HG02759 (cell line): ENCODE measurements at regions not wholly inside any gene's neighbourhood (a gene's known extent, or its start where the extent isn't known, plus 50 kb on each side); places are given as distances from the start of the nearest gene placed in this dataset.
"Not testable (repeated sequence)": the region's sequence is repeated elsewhere in the genome, so short reads cannot be mapped to it uniquely, and the experiment has no call there.

Experiments
- ATAC-seq: cut with Tn5 transposase; IDR thresholded peaks from one replicate; pipeline ENCODE4 v1.9.1; 2021; ENCODE audit warnings: mild to moderate bottlenecking, moderate library complexity; ENCODE audit not compliant: unreplicated experiment

DNA sequence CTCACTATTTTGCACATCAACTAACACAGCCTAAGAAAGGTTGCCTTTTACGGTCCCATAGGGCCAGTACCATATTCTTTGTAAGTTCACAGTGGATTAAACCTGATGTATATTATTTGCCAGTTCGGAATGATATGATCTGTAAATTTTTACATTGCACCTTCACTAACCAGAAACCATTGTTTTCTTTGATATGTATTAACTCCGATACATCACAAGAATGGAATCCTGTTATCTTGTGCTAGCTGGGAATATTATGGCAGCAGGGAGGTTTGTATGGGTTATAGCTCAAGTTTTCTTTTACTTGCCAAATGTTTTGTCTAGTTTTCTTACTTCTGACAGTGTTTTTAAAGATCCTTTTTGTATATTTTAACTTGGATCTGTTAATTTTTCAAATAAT lies 51.4 kb upstream of the S1PR1 start:
- no peak for ATAC-seq

DNA sequence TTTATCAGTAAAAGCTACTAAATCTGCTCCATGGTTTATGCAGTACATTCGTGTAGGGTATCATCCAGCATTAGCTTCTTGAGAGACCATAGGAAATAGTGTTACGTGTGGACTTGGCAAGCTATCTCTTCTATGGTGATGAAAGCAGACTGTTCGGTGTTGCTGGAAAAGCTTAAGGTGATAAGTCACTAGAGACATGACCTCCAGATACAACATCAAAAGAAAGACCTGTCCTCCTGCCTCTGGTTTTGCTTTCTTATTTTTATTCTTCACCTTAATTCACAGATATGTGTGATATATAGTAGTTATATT lies 53.5 kb upstream of the S1PR1 start:
- ATAC-seq, result no peak

DNA sequence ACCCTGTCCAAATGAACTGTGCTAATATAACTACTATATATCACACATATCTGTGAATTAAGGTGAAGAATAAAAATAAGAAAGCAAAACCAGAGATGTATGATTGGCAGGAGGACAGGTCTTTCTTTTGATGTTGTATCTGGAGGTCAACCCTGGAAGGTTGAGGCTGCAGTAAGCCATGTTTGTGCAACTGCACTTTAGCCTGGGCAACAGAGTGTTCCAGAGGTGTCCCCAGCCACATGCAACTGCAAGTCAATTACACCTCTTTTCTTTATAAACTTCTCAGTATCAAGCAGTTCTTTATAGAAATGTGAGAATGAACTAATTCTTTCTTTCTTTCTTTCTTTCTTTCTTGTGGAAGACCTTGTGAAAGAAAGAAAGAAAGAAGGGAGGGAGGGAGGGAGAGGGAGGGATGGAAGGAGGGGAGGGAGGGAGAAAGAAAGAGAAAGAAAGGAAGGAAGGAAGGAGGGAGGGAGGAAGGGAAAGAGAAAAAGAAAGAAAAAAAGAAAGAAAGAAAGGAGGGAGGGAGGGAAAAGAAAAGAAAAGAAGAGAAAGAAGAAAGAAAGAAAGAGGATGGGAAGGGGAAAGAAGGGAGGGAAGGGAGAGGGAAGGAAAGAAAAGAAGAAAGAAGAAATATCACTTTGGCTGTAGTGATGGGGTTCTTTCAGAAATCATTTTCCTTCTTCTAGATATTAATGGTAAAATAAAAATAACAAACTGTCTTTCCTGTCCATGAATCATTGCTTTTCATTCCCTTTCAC lies 54.0 kb upstream of the S1PR1 start:
- no peak for ATAC-seq

DNA sequence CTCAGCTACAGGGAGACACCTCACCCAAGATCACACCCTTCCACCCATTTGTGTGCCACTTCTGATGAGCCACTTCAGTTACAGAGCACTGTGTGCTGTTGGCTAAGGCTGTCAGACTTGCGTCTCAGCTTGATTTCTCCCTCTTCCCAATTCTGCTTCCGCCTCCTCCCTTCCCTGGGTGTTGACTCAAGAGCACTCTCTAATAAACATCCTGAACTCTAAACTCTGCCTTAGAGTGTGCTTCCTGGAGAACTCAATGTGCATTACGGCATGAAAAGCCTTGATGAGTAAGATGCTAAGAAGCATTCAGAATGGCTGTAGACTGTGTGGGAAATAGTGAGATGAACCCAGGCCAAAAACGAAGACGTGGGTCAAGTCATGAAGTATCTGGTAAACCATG lies 54.9 kb upstream of the S1PR1 start:
- ATAC-seq, result no peak

DNA sequence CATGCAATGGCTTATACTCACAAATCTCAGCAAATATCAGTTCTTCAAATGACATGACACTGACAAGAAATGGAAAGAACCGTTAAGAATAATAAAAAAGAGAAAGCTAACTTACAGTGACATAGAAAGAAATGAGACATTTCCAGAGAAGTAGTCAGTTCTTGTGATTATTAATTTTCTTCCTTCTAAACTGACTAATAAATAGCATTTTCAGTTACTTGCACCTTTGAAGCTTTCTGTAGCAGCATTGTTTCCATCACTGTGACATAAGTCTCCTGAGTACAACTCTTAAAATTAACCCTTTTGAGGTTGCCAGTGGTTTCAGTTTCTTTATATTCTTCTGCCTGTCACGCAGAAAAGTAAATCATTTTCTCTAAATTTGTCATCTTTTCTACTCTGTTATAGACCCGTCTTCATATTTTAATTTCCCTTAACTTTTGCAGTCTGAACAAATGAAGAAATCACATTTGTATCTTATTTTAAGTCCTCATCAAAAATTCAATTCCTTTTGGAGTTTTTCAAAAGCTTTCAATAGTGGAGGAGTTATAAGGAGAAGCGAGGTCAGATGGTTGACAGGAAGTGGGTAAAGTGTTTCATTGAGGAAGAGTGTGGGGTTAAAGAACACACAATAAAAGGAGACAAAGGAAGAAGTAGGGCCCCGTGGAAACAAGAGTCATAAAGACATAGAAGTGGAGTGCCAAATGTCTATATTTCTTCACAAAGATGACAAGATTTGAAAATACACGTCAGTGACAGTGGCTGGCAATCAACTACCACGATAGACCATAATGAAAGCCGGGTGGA lies 57.9 kb upstream of the S1PR1 start:
- peak; percentile 87 for ATAC-seq

DNA sequence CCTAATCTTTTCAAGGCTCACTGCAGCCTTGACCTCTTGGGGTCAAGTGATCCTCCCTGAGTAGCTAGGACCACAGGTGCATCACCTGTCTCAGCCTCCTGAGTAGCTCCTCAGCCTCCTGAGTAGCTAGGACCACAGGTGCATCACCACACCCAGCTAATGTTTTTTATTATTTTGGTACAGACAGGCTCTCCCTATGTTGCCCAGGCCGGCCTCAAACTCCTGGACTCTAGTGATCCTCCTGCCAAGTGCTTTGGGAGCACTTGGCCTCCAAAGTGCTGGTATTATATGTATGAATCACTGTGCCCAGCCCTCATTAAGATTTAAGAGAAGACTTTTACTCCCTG lies 58.5 kb upstream of the S1PR1 start:
- no peak for ATAC-seq

DNA sequence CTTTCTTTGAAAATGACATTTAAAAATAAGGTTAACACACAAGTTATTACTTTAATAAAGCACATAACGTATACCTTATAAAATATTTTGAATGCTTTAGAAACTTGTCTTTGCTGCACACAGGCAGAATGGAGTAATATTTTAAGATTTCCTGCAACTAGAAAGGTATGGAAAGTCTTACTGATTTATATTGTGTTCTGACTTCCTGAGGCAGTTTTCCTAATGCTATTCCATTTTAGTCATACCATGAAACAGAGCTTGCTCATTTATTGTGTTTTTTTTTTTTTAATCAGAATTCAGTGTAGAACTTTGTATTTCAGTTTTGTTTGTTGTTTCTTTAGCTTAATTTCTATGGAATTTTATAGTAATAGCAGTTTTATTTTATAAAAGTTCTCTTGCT lies 60.9 kb upstream of the S1PR1 start:
- no peak for ATAC-seq

DNA sequence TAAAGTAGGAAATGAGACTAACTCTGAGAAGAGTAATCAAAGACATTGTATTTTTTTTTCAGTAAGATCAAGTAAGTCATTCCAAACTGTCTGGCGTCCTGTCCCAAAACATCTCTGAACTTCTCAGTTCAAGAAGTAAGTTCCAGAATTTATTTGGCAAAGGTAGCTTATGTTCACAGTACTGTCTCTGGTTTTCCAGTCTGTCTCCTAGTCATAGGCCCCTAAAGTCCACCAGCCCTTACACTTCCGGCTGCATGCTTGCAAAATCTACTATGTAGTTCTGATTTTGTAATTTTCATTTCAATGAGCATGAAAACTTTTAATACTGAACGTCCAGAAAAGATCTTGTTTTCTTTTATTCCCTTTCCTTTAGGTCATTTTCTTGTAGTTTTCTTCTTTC lies 61.4 kb upstream of the S1PR1 start:
- ATAC-seq, result no peak

DNA sequence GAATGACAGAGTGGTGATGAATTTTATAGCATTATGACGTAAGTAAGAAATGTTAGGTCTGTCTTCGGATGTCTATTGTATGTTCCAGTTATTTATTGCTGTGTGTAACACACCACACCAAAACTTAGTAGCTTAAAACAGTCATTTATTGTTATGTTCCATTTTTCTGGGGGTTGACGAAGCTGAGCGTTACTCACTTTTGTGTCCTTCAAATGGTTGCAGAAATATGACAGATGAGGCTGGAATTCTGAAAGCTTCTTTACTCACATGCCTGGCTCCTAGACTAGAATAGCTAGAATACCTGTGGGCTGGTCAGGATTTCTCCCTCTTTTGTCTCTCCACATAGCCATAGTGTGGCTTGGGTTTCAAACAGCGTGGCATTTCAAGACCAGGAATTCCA lies 62.1 kb upstream of the S1PR1 start:
- ATAC-seq, result no peak

DNA sequence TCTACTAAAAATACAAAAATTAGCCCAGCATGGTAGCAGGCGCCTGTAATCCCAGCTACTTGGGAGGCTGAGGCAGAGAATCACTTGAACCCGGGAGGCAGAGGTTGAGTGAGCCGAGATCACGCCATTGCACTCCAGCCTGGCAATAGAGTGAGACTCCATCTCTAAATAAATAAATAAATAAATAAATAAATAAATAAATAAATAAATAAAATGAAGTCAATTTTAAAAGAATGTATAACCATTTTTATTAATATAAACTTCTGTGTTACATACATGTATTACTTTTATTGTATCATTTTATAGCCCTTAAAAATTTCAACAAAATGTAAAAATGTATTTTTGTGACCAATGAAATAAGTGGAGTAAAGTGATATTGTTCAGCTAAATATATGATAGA lies 62.5 kb upstream of the S1PR1 start:
- ATAC-seq, result not testable (repeated sequence)

DNA sequence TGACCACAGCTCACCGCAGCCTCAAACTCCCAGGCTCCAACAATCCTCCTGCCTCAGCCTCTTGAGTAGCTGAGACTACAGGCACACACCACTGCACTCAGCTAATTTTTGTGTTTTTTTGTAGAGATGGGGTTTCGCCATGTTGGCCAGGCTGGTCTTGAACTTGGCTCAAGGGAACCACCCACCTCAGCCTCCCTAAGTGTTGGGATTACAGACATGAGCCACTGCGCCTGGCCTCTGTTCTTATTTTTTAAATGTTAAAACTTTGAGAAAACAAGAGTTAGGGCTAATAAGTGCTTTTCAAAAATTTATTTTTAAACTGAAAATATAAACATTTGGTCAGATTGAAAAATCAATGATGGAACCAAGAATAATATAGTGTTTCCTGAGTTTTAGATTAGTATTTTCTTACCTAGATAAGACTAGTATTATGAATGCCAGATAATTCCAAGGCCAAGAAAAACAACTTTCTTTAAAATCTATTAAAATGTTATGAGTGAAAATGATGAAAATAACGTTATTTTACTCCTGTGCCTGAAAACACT lies 66.2 kb upstream of the S1PR1 start:
- no peak for ATAC-seq

DNA sequence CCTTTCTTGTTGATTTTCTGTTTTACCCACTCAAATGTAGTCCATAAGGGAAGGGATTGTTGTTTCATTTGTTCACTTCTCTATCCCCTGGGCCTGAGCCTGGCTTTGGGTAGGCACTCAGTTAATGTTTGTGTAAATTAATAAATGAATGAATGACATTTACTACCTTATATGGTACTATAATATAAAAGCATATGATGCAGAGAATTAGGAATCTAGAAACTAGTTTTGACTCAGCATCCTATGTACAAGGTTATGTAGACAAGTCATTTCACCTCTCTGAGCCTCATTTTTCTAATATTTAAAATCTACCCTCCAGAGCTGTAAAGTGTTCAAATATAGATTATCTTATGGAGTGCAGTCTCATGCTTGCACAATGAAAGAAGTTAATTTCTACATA lies 68.9 kb upstream of the S1PR1 start:
- peak; percentile 66 for ATAC-seq

DNA sequence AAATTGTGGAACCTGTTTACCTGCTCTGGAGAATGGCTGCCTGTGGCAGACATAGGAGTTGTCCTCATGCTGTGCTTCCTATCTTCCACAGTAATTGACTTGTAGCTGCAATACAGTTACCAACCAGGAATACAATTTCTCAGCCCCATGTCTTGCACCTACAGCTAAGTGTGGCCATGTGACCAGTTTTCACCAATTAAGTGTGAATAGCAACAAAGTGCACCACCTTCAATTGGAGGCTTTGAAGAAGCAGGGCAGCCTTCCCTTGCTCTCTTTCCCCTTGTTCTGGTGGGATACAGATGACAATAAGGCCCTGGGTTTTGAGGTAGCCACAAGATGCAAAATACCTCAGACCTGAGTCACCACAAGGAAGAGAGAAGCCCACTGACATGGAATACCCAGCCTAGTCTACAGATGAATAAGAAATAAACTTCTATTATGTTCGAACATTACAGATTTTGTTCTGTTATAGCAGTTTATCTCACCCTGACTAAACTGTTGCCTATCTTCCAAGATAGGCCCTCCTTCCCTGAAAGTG lies 70.2 kb upstream of the S1PR1 start:
- ATAC-seq, result no peak

DNA sequence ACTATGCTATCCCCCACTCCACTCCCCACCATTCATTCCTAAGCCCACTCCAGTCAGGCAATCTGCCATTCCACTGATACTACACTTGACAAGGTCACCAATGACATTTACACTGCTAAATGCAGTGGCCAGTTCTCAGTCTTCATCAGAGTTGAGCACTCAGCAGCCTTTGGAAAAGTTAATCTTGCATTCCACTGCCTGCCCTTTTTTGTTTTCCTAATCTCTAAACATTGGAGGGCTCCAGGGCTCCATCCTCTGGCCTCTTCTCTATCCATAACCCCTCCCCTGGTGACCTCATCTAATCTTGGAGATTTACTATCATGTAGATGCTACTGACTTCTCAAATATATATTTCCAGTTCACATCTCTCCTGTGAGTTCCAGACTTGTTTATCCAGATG lies 70.9 kb upstream of the S1PR1 start:
- no peak for ATAC-seq

DNA sequence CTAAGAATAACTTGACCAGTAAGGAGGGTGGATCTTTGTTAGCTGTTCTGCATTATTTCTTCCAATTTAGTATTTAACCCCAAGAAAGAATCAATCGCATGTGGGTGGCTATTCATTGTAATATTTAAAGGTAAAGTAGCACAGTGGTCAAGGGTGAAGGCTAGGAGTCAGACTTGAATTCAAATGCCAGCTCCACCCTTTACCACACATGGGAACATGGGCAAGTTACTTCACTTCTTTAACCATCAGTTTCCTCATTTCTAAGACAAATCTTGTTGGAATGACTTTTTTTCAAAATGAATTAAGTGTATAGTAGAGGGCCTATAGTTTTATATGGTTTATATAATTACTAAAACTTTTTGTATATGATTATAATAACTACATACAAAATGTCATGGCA lies 71.3 kb upstream of the S1PR1 start:
- no peak for ATAC-seq

DNA sequence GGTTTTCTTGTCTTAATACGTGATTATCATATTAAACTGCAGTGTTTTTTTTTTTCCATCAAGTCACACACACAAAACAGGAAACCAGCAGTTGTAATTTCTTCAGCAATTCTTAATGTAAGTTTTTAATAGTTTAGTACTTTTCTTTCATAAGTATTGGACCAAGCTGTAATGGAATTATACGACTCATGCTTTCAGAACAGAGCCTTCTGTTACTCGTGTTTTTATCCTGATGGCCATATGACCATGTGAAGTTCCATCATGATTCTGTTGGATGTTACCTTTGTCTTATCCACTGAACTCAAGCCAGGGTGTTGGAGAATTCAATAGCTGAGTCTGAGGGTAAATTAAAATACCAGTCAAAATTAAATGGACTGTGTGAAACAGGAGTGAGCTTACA lies 72.0 kb upstream of the S1PR1 start:
- ATAC-seq, result no peak

DNA sequence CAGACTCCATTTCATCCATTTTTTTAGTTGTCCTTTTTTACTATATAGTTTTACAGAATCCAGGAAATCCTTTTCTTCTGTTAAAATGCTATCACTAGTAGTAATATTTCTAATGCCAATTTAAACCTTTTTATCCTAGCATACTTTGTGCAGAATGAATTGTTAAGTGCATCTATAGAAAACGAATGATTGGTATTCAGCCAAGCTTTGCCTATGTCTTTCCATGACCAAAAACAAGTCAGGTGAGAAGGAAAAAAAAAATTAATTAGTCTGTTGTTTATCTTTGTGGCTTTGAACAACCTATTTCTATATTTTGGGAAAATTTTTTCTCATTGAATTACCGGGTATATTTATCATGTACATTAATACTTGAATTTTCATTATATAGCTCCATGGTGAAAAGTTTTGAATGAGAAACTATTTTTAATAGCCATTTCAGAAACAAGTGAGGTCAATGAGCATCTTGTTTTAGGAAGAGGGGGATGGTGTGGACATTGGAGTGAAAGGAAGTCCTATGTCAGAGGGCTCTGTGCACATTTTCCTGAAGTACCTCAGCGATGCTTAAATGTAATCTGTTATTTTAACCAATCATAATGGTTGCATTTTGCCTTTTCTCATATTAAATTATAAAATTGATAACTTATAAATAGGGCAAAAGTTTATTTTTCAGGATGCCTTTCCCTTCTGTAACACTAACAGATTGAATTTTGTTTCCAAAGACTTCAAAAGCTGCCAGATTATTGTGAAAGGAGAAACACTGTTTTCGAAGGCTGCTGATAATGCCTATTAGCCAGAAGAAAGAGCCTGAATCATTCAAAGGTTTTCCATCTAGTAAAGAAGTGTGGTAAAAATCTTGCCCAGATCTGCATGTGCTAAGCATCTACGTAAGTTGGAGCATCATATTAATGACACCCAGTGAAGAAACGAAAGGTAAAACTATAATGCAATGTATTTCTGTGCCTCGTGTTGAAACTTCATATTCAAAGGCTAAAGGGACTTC lies 73.8 kb upstream of the S1PR1 start:
- ATAC-seq, result no peak

DNA sequence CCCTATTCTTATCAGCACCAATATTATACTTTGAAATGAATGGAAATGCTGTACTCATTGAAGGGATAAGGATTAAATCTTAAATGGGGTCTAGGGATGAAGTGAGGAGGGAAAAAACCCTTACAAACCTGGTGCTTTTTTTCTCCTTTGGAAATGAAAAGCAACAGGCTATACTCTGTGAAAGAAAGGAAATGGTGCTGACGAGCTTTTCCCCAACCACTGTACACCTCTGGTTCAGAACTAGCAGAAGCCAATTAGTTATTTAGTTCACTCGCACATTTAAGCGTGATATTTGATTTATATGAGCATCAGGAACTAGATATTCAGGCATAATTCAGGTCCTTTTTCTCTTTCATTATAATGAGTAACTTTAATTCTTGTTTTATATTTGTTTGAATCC lies 74.5 kb upstream of the S1PR1 start:
- no peak for ATAC-seq

DNA sequence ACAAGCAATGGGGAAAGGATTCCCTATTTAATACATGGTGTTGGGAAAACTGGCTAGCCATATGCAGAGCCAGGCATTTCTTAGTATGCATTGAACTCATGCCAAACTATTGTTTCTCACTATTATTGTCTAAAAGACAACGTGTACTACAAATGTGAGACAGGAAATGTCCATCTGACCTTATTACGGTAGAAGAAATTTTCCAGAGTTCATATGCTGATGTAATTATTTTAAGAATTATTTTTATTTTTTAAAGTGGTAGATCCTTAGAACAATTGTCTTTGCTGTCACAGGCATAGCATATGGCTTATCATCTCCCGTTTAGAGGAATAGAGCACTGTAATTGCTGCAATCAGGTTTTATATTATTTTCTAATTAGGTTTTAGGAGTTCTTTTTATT lies 75.2 kb upstream of the S1PR1 start:
- no peak for ATAC-seq

DNA sequence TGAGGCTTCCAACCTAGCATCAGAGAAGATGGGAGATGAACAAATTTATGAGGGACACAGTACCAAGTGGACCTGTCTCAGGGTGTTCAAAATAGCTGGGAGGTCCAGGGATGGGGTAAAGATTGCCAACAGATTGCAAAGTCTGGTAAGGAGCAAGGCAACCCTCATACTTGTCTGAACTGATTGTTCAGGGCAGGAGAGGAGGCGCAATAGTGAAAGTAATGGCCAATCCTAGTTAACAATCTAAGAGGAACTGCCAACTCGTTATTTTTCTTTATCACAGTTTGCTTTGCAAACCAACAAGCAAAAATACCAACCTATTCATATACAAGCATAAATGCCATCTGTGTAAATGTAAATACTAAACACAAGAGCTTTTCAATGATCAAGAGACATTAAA lies 78.4 kb upstream of the S1PR1 start:
- ATAC-seq, result peak; percentile 52

DNA sequence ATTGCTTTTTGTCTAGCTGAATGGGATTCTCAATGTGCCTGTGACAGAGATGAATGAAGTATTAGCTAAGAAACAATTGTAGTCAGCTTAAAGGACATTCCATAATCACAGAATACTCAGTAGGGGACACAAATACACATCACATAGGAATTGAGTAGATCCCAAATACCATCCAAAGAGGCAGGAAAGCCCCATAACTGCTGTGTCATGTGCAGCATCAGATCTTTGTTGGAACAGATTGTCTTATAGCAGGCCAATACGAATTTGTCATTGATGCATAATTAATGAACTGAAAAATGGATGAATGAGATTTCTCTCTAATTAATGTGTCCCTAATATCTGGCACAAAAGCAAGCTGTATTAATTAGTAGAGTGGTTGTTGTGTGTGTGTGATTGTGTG lies 82.3 kb upstream of the S1PR1 start:
- ATAC-seq, result no peak
